ENCODE measurements at regions not wholly inside any gene's neighbourhood (a gene's known extent, or its start where the extent isn't known, plus 50 kb on each side); places are given as distances from the start of the nearest gene placed in this dataset.

DNA sequence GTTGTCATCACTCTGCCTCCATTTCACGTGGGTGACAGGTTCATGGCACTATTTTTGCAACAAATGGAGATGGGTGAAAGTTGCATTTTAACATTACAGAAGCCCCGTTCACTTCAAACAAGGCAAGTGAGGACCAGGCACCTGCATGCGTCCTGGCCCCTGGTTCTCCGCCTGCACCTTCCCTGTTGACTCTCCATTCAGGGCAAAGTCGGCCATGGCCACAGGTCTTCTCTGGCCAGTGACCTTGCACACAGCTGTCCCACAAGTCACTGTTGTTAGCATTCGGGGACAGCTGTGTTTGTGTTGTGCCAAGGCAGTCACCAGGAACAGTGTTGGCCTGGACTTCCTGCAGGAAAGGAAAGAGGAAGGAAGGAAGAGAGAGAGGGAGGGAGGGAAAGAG lies 554.9 kb downstream of the TCERG1L start:
- intact Hi-C loops (cut with micrococcal nuclease; ENCODE audit: unreplicated experiment), result loop anchor here (2.0 to 10.0 kb wide), 4 partner anchors 209 to 578 kb away; no protein-coding TSS in a partner anchor
- DNase-seq (ENCODE audit: low spot score), result peak; percentile 22
- peaks cover 9% of the 10 kb centered on the region for H3K9me3 ChIP-seq (ENCODE audit: low read depth, low read length, poor library complexity, severe bottlenecking)
- no peak overlapping the region for H3K4me3 ChIP-seq (ENCODE audit: low read depth, low read length, poor library complexity, severe bottlenecking)
- no peaks in the 10 kb centered on the region for H3K27me3 ChIP-seq (replicated peaks; ENCODE audit: insufficient read depth, low read depth, low read length, poor library complexity)
- peaks cover 24% of the 10 kb centered on the region for H3K4me1 ChIP-seq (ENCODE audit: insufficient read depth, low read length, poor library complexity, severe bottlenecking)
- POLR2A ChIA-PET (ENCODE audit: low non-redundant PET), result interaction anchor here (1.0 kb wide), 1 partner anchor 10 kb away, joined by 6 read pairs; no protein-coding TSS in a partner anchor
- CTCF ChIA-PET, result interaction anchor here (0.7 kb wide), 1 partner anchor 167 kb away, joined by 3 read pairs; no protein-coding TSS in a partner anchor
- TF ChIP-seq EZH2 (IDR thresholded peaks at IDR 0.05; ENCODE audit: borderline replicate concordance, low read depth, low read length, poor library complexity, severe bottlenecking), result no peak
- TF ChIP-seq, protein P1, sequence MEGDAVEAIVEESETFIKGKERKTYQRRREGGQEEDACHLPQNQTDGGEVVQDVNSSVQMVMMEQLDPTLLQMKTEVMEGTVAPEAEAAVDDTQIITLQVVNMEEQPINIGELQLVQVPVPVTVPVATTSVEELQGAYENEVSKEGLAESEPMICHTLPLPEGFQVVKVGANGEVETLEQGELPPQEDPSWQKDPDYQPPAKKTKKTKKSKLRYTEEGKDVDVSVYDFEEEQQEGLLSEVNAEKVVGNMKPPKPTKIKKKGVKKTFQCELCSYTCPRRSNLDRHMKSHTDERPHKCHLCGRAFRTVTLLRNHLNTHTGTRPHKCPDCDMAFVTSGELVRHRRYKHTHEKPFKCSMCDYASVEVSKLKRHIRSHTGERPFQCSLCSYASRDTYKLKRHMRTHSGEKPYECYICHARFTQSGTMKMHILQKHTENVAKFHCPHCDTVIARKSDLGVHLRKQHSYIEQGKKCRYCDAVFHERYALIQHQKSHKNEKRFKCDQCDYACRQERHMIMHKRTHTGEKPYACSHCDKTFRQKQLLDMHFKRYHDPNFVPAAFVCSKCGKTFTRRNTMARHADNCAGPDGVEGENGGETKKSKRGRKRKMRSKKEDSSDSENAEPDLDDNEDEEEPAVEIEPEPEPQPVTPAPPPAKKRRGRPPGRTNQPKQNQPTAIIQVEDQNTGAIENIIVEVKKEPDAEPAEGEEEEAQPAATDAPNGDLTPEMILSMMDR (conservative IDR thresholded peaks at IDR 0.05; ENCODE audit: low read depth, low read length), result no peak
- H3K36me3 ChIP-seq (ENCODE audit: insufficient read depth, low read length, poor library complexity, severe bottlenecking), result no peaks in the 10 kb centered on the region
- H3K27ac ChIP-seq (ENCODE audit: low read depth, low read length, poor library complexity, severe bottlenecking), result peak overlapping the region; percentile 94
- BruUV-seq (replicated peaks), result no TSS peak

DNA sequence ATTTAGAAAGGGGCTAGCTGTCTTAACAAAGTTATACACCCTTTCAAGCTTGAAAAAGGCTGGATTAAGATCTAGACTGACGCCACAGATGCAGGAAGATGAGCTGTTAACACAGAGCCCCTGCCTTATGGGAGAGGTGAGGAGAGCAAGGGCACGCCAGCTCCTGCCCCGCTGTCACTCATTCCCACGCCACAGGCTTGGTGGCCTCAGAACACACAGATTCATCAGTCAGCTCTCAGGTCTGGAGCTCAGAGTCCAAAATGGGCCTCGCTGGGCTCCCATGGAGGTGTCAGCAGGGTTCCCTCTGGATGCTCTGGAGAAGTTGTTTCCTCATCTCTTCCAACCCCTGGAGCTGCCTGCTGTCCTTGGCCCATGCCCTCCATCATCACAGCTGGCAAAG lies 554.2 kb downstream of the TCERG1L start:
- TF ChIP-seq, protein P1 (conservative IDR thresholded peaks at IDR 0.05; ENCODE audit: low read depth, low read length), result no peak
- no peak for TF ChIP-seq EZH2 (IDR thresholded peaks at IDR 0.05; ENCODE audit: borderline replicate concordance, low read depth, low read length, poor library complexity, severe bottlenecking)
- H3K27ac ChIP-seq (ENCODE audit: low read depth, low read length, poor library complexity, severe bottlenecking), result peak overlapping the region; percentile 98
- POLR2A ChIA-PET (ENCODE audit: low non-redundant PET), result interaction anchor here (1.0 kb wide), 1 partner anchor 10 kb away, joined by 6 read pairs; no protein-coding TSS in a partner anchor
- H3K9me3 ChIP-seq (ENCODE audit: low read depth, low read length, poor library complexity, severe bottlenecking), result peaks cover 9% of the 10 kb centered on the region
- H3K4me1 ChIP-seq (ENCODE audit: insufficient read depth, low read length, poor library complexity, severe bottlenecking), result peaks cover 24% of the 10 kb centered on the region
- BruUV-seq (replicated peaks), result no TSS peak
- H3K36me3 ChIP-seq (ENCODE audit: insufficient read depth, low read length, poor library complexity, severe bottlenecking), result no peaks in the 10 kb centered on the region
- no peaks in the 10 kb centered on the region for H3K27me3 ChIP-seq (replicated peaks; ENCODE audit: insufficient read depth, low read depth, low read length, poor library complexity)
- intact Hi-C loops (cut with micrococcal nuclease; ENCODE audit: unreplicated experiment), result loop anchor here (2.0 to 10.0 kb wide), 4 partner anchors 210 to 578 kb away; no protein-coding TSS in a partner anchor
- peak; percentile 85 for DNase-seq (ENCODE audit: low spot score)
- no peak overlapping the region for H3K4me3 ChIP-seq (ENCODE audit: low read depth, low read length, poor library complexity, severe bottlenecking)
- CTCF ChIA-PET, result interaction anchor here (0.7 kb wide), 1 partner anchor 166 kb away, joined by 3 read pairs; no protein-coding TSS in a partner anchor

DNA sequence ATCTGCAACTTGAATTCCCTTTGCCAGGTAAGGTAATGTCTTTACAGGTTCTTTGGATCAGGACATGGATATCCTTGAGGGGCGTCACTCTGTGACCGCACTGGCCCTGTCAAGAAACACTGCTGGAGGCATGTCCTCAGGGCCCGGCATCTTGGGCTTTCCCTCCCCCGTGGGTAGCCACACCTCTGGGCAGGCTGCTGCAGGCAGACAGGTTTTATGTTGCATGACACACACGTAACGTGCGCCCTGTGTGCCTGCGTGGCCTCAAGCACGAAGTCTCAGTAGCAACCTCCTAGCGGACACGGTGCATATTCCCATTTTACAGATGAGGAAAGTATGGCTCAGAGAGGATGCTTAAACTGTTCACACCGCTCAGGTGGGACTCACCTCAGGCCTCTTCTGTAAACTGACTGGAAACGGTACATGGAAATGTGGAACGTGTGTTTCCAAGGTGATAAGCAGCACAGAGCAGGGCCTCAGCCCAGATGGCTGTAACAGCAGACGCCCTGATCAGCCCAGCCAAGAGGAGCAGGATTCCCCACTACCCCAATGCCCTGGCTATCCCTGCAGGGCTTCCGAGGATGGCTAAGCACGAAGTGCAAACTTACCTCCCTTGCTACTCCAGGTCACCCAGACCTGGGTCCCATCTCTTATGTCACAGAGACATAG lies 553.6 kb downstream of the TCERG1L start:
- BruUV-seq (replicated peaks), result no TSS peak
- ChIA-PET POLR2A (ENCODE audit: low non-redundant PET) (no interaction called here), CTCF (no interaction called here)
- TF ChIP-seq, protein P1 (conservative IDR thresholded peaks at IDR 0.05; ENCODE audit: low read depth, low read length), result no peak
- no peak for TF ChIP-seq EZH2 (IDR thresholded peaks at IDR 0.05; ENCODE audit: borderline replicate concordance, low read depth, low read length, poor library complexity, severe bottlenecking)
- Histone ChIP-seq H3K36me3 (ENCODE audit: insufficient read depth, low read length, poor library complexity, severe bottlenecking) (no peaks in the 10 kb centered on the region), H3K4me1 (ENCODE audit: insufficient read depth, low read length, poor library complexity, severe bottlenecking) (peaks cover 24% of the 10 kb centered on the region), H3K4me3 (ENCODE audit: low read depth, low read length, poor library complexity, severe bottlenecking) (no peak overlapping the region), H3K9me3 (ENCODE audit: low read depth, low read length, poor library complexity, severe bottlenecking) (peaks cover 9% of the 10 kb centered on the region), H3K27me3 (replicated peaks; ENCODE audit: insufficient read depth, low read depth, low read length, poor library complexity) (no peaks in the 10 kb centered on the region), H3K27ac (ENCODE audit: low read depth, low read length, poor library complexity, severe bottlenecking) (peak overlapping the region; percentile 98)
- intact Hi-C loops (cut with micrococcal nuclease; ENCODE audit: unreplicated experiment), result loop anchor here (2.0 to 10.0 kb wide), 4 partner anchors 211 to 577 kb away; no protein-coding TSS in a partner anchor
- DNase-seq (ENCODE audit: low spot score), result no peak

All from A673 (cell line).